HCT116 (cell line): ENCODE measurements at regions not wholly inside any gene's neighbourhood (a gene's known extent, or its start where the extent isn't known, plus 50 kb on each side); places are given as distances from the start of the nearest gene placed in this dataset.

ENCODE experiments used
- MAX ChIP-seq: IDR thresholded peaks from 2 replicates; pipeline ENCODE4 v1.6.1; 2012
- SP1 ChIP-seq: IDR thresholded peaks from 2 replicates; pipeline ENCODE4 v1.6.1; 2012; ENCODE audit warnings: low read depth

GRCh38 chr4:133472244-133472643 lies 323.1 kb downstream of the PCDH10 start:
- TF ChIP-seq MAX (no peak), SP1 (no peak)
